ENCODE measurements at regions not wholly inside any gene's neighbourhood (a gene's known extent, or its start where the extent isn't known, plus 50 kb on each side); places are given as distances from the start of the nearest gene placed in this dataset.

- H3K27ac Mint-ChIP-seq, result no peak overlapping the region
- no peak overlapping the region for H3K4me3 Mint-ChIP-seq
- H3K4me1 Mint-ChIP-seq (ENCODE audit: low read depth), result peaks cover 12% of the 10 kb centered on the region
- H3K27me3 Mint-ChIP-seq (ENCODE audit: low read depth), result no peaks in the 10 kb centered on the region
- no peaks in the 10 kb centered on the region for H3K9me3 Mint-ChIP-seq
- no peaks in the 10 kb centered on the region for H3K36me3 Mint-ChIP-seq (ENCODE audit: low read depth)
These were observed 432.7 kb downstream of the FOXO1 start for GRCh38 chr13:40233731-40234195.

- Mint-ChIP-seq H3K27me3 (ENCODE audit: low read depth) (no peaks in the 10 kb centered on the region), H3K4me1 (ENCODE audit: low read depth) (peaks cover 7% of the 10 kb centered on the region), H3K36me3 (ENCODE audit: low read depth) (no peaks in the 10 kb centered on the region), H3K27ac (no peak overlapping the region), H3K9me3 (no peaks in the 10 kb centered on the region), H3K4me3 (no peak overlapping the region)
These were observed 431.2 kb downstream of the FOXO1 start for GRCh38 chr13:40235160-40235796.

- Mint-ChIP-seq H3K9me3 (no peaks in the 10 kb centered on the region), H3K4me3 (no peak overlapping the region), H3K4me1 (ENCODE audit: low read depth) (peaks cover 1% of the 10 kb centered on the region), H3K27me3 (ENCODE audit: low read depth) (no peaks in the 10 kb centered on the region), H3K36me3 (ENCODE audit: low read depth) (no peaks in the 10 kb centered on the region), H3K27ac (no peak overlapping the region)
These were observed 429.8 kb downstream of the FOXO1 start for GRCh38 chr13:40236566-40237168.

- Mint-ChIP-seq H3K4me3 (no peak overlapping the region), H3K36me3 (ENCODE audit: low read depth) (no peaks in the 10 kb centered on the region), H3K27me3 (ENCODE audit: low read depth) (no peaks in the 10 kb centered on the region), H3K27ac (no peak overlapping the region), H3K9me3 (no peaks in the 10 kb centered on the region), H3K4me1 (ENCODE audit: low read depth) (no peaks in the 10 kb centered on the region)
These were observed 427.7 kb downstream of the FOXO1 start for GRCh38 chr13:40238761-40239160.

- no peaks in the 10 kb centered on the region for H3K4me1 Mint-ChIP-seq (ENCODE audit: low read depth)
- no peak overlapping the region for H3K4me3 Mint-ChIP-seq
- peaks cover 5% of the 10 kb centered on the region for H3K9me3 Mint-ChIP-seq
- H3K27ac Mint-ChIP-seq, result no peak overlapping the region
- peaks cover 1% of the 10 kb centered on the region for H3K36me3 Mint-ChIP-seq (ENCODE audit: low read depth)
- H3K27me3 Mint-ChIP-seq (ENCODE audit: low read depth), result no peaks in the 10 kb centered on the region
These were observed 426.1 kb downstream of the FOXO1 start for GRCh38 chr13:40240293-40240692.

- Mint-ChIP-seq H3K27ac (no peak overlapping the region), H3K36me3 (ENCODE audit: low read depth) (peaks cover 5% of the 10 kb centered on the region), H3K27me3 (ENCODE audit: low read depth) (no peaks in the 10 kb centered on the region), H3K9me3 (peaks cover 11% of the 10 kb centered on the region), H3K4me3 (no peak overlapping the region), H3K4me1 (ENCODE audit: low read depth) (peaks cover 3% of the 10 kb centered on the region)
These were observed 425.2 kb downstream of the FOXO1 start for GRCh38 chr13:40241125-40241798.

- H3K27ac Mint-ChIP-seq, result no peak overlapping the region
- peaks cover 7% of the 10 kb centered on the region for H3K4me1 Mint-ChIP-seq (ENCODE audit: low read depth)
- H3K27me3 Mint-ChIP-seq (ENCODE audit: low read depth), result no peaks in the 10 kb centered on the region
- H3K9me3 Mint-ChIP-seq, result peaks cover 18% of the 10 kb centered on the region
- H3K4me3 Mint-ChIP-seq, result no peak overlapping the region
- peaks cover 6% of the 10 kb centered on the region for H3K36me3 Mint-ChIP-seq (ENCODE audit: low read depth)
These were observed 423.4 kb downstream of the FOXO1 start for GRCh38 chr13:40243047-40243446.

GRCh38 chr13:40243982-40244381, 422.5 kb downstream of the FOXO1 start:
- no peak overlapping the region for H3K4me3 Mint-ChIP-seq
- H3K4me1 Mint-ChIP-seq (ENCODE audit: low read depth), result peaks cover 7% of the 10 kb centered on the region

GRCh38 chr13:40245567-40245966, 420.9 kb downstream of the FOXO1 start:
- H3K27me3 Mint-ChIP-seq (ENCODE audit: low read depth), result no peaks in the 10 kb centered on the region
- peaks cover 7% of the 10 kb centered on the region for H3K4me1 Mint-ChIP-seq (ENCODE audit: low read depth)
- no peak overlapping the region for H3K27ac Mint-ChIP-seq
- peaks cover 33% of the 10 kb centered on the region for H3K9me3 Mint-ChIP-seq
- peaks cover 13% of the 10 kb centered on the region for H3K36me3 Mint-ChIP-seq (ENCODE audit: low read depth)
- H3K4me3 Mint-ChIP-seq, result no peak overlapping the region

More at GRCh38 chr13:40243982-40244381, 422.5 kb downstream of the FOXO1 start:
- H3K9me3 Mint-ChIP-seq, result peaks cover 28% of the 10 kb centered on the region
- no peaks in the 10 kb centered on the region for H3K27me3 Mint-ChIP-seq (ENCODE audit: low read depth)
- H3K36me3 Mint-ChIP-seq (ENCODE audit: low read depth), result peaks cover 12% of the 10 kb centered on the region
- H3K27ac Mint-ChIP-seq, result no peak overlapping the region

GRCh38 chr13:40247845-40248244, 418.6 kb downstream of the FOXO1 start:
- peaks cover 13% of the 10 kb centered on the region for H3K36me3 Mint-ChIP-seq (ENCODE audit: low read depth)
- no peak overlapping the region for H3K4me3 Mint-ChIP-seq
- peaks cover 24% of the 10 kb centered on the region for H3K4me1 Mint-ChIP-seq (ENCODE audit: low read depth)
- no peaks in the 10 kb centered on the region for H3K27me3 Mint-ChIP-seq (ENCODE audit: low read depth)
- H3K27ac Mint-ChIP-seq, result no peak overlapping the region
- H3K9me3 Mint-ChIP-seq, result peaks cover 33% of the 10 kb centered on the region

- Mint-ChIP-seq H3K27me3 (ENCODE audit: low read depth) (no peaks in the 10 kb centered on the region), H3K27ac (peak overlapping the region; percentile 49), H3K36me3 (ENCODE audit: low read depth) (peaks cover 7% of the 10 kb centered on the region), H3K4me3 (no peak overlapping the region), H3K4me1 (ENCODE audit: low read depth) (peaks cover 22% of the 10 kb centered on the region), H3K9me3 (peaks cover 20% of the 10 kb centered on the region)
These were observed 415.0 kb downstream of the FOXO1 start for GRCh38 chr13:40251343-40252032.

GRCh38 chr13:40252241-40252640, 414.2 kb downstream of the FOXO1 start:
- Mint-ChIP-seq H3K27ac (no peak overlapping the region), H3K4me1 (ENCODE audit: low read depth) (peaks cover 22% of the 10 kb centered on the region), H3K36me3 (ENCODE audit: low read depth) (peaks cover 7% of the 10 kb centered on the region), H3K9me3 (peaks cover 20% of the 10 kb centered on the region), H3K27me3 (ENCODE audit: low read depth) (no peaks in the 10 kb centered on the region), H3K4me3 (no peak overlapping the region)

- Mint-ChIP-seq H3K4me1 (ENCODE audit: low read depth) (peaks cover 20% of the 10 kb centered on the region), H3K4me3 (no peak overlapping the region), H3K27me3 (ENCODE audit: low read depth) (no peaks in the 10 kb centered on the region), H3K9me3 (peaks cover 16% of the 10 kb centered on the region), H3K36me3 (ENCODE audit: low read depth) (peaks cover 7% of the 10 kb centered on the region), H3K27ac (no peak overlapping the region)
These were observed 413.8 kb downstream of the FOXO1 start for GRCh38 chr13:40252676-40253075.

- Mint-ChIP-seq H3K9me3 (peaks cover 6% of the 10 kb centered on the region), H3K4me3 (no peak overlapping the region), H3K4me1 (ENCODE audit: low read depth) (peaks cover 19% of the 10 kb centered on the region), H3K27me3 (ENCODE audit: low read depth) (no peaks in the 10 kb centered on the region), H3K27ac (no peak overlapping the region), H3K36me3 (ENCODE audit: low read depth) (no peaks in the 10 kb centered on the region)
These were observed 412.0 kb downstream of the FOXO1 start for GRCh38 chr13:40254394-40254793.

All from T-helper 1 cell treated with Interleukin-12 subunit alpha and Interleukin-12 subunit beta and Interleukin-4 antibody, amounts not matched to agents 30 μg/mL and 1 μg/mL, for 36 hours (primary cell).